KOPT-K1 (cell line): ENCODE measurements at regions not wholly inside any gene's neighbourhood (a gene's known extent, or its start where the extent isn't known, plus 50 kb on each side); places are given as distances from the start of the nearest gene placed in this dataset.
A peak's percentile ranks its signal among the peaks of the same experiment; 100 is the strongest.
"Not testable (repeated sequence)": the region's sequence is repeated elsewhere in the genome, so short reads cannot be mapped to it uniquely, and the experiment has no call there.

Source experiments
- H3K27ac ChIP-seq: fragments of 200-600 bp; sonication (generic); 2 replicates; pipeline ENCODE4 v1.5.1; 2016; ENCODE audit warnings: antibody characterized with exemption, mild to moderate bottlenecking, low read depth, low read length; ENCODE audit not compliant: poor library complexity, severe bottlenecking
- H3K36me3 ChIP-seq: fragments of 200-600 bp; sonication (generic); 2 replicates; pipeline ENCODE4 v1.5.1; 2017; ENCODE audit warnings: antibody characterized with exemption, mild to moderate bottlenecking, low read length, moderate library complexity; ENCODE audit not compliant: insufficient read depth
- H3K9me3 ChIP-seq: fragments of 200-600 bp; sonication (generic); 2 replicates; pipeline ENCODE4 v1.5.1; 2017; ENCODE audit warnings: antibody characterized with exemption, low read length, mild to moderate bottlenecking; ENCODE audit not compliant: insufficient read depth, poor library complexity, severe bottlenecking

DNA sequence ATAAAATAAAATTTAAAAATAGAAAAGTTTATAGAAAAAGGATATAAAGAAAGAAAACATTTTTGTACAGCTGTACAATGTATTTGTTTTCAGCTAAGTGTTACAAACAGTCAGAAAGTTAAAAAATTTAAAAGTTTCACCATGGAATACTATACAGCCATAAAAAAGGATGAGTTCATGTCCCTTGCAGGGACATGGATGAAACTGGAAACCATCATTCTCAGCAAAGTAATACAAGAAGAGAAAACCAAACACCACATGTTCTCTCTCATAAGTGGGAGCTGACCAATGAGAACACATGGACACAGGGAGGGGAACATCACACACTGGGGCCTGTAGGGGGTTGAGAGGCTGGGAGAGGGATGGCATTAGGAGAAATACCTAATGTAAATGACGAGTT, 229.9 kb upstream of the MCHR2 start:
- H3K36me3 ChIP-seq, H3K27ac ChIP-seq, H3K9me3 ChIP-seq: not testable (repeated sequence)

DNA sequence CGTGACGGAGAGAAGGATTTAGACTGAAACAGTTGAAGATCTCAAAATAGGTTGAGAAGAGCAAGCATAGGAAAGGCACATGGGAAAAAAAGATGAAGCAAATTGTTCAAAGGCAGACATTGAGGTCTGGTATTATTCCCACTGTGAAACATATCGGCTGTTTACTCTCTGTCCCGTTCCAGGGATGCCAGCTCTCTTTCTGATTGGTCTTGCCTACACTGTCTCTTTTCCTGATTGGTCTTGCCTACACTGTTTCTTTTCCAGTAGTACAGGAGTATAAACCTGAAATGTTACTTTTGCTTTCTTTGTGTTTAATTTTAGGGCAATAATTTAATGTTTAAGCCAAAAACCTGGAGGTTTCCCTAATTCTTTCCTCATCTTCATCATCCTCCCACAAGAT, 226.5 kb upstream of the MCHR2 start:
- H3K9me3 ChIP-seq, result no peaks in the 10 kb centered on the region
- no peak overlapping the region for H3K27ac ChIP-seq
- H3K36me3 ChIP-seq, result no peaks in the 10 kb centered on the region

DNA sequence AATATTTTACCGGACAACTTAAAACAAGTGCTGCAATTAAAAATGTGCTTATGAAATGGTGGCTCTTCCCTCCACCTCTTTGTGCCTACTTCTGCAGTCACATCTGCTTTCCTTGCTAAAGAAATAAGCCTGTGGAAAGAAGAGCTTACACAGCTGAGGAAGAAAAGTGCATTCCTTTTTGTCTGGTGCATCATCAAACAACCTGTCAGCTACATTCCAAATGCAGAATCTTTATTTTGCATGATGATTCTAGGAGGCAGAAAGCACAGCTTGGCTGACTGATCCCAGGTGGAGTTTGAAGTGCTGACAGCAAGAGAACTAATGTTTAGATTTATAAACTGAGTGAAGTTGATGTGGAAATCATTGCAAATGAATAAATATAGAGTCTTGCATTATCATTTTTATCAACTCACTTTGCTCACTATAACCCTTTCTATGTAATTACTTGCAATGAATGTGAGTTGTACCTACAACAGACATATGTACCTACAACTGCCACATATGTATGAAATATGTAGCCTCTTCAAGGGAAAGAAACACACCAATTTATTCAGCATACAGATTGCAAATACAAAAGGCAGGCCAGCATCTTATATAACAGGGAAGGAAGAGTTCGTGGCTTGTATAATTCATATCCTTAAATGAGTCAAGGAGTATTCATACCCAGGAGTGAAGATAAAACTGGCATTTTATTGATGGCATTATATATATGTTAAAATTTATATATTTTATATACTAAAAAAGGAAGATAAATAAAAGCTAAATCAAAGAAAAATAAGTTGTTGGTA, 223.4 kb upstream of the MCHR2 start:
- Histone ChIP-seq H3K36me3 (no peaks in the 10 kb centered on the region), H3K9me3 (no peaks in the 10 kb centered on the region), H3K27ac (no peak overlapping the region)

GRCh38 chr6:100216760-100217159, 222.7 kb upstream of the MCHR2 start:
- no peaks in the 10 kb centered on the region for H3K36me3 ChIP-seq
- H3K9me3 ChIP-seq, result no peaks in the 10 kb centered on the region
- H3K27ac ChIP-seq, result no peak overlapping the region

DNA sequence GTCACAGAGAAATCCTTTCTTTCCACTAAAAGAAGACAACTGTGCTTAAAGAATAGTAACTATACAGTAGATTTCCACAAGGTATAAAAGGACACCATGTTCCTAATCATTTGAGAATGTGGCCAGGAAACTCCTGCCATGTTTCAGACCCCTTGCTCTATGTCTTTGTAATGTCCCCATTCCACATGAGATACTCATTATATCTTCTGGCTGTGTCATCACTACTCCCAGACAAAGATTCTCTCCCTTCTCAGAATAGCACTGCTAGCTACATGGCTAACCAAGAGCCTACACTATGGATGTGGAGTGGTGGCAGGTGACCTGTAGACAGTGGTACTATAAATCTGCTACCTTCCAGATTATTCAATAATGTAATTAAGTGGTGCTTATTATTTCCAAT, 218.1 kb upstream of the MCHR2 start:
- no peak overlapping the region for H3K27ac ChIP-seq
- H3K9me3 ChIP-seq, result no peaks in the 10 kb centered on the region
- H3K36me3 ChIP-seq, result no peaks in the 10 kb centered on the region

GRCh38 chr6:100210137-100211117, 216.4 kb upstream of the MCHR2 start:
- Histone ChIP-seq H3K27ac (no peak overlapping the region), H3K36me3 (no peaks in the 10 kb centered on the region), H3K9me3 (no peaks in the 10 kb centered on the region)

- no peaks in the 10 kb centered on the region for H3K9me3 ChIP-seq
- H3K27ac ChIP-seq, result no peak overlapping the region
- H3K36me3 ChIP-seq, result no peaks in the 10 kb centered on the region
Measured at GRCh38 chr6:100209323-100210136, 215.5 kb upstream of the MCHR2 start.

GRCh38 chr6:100203400-100203799, 209.4 kb upstream of the MCHR2 start:
- H3K36me3 ChIP-seq, result no peaks in the 10 kb centered on the region
- H3K27ac ChIP-seq, result no peak overlapping the region
- H3K9me3 ChIP-seq, result peaks cover 5% of the 10 kb centered on the region

GRCh38 chr6:100202417-100203194, 208.6 kb upstream of the MCHR2 start:
- H3K9me3 ChIP-seq, result peaks cover 5% of the 10 kb centered on the region
- H3K36me3 ChIP-seq, result no peaks in the 10 kb centered on the region
- H3K27ac ChIP-seq, result no peak overlapping the region

DNA sequence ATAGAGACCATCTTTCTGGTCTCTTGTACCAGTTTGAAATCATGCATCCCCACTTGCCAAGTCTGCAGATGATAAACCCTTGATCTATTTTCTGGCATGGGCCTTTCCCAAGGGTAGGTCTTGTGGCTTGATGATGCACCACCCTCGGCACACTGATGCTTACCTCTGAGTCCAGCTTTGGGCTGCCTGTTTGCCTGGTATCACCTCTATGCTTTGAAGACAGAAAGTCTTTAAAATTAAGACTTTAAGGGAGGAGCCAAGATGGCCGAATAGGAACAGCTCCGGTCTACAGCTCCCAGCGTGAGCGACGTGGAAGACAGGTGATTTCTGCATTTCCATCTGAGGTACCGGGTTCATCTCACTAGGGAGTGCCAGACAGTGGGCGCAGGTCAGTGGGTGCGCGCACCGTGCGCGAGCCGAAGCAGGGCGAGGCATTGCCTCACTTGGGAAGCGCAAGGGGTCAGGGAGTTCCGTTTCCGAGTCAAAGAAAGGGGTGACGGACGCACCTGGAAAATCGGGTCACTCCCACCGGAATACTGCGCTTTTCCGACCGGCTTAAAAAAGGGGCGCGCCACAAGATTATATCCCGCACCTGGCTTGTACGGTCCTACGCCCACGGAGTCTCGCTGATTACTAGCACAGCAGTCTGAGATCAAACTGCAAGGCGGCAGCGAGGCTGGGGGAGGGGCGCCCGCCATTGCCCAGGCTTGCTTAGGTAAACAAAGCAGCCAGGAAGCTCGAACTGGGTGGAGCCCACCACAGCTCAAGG, 202.4 kb upstream of the MCHR2 start:
- not testable (repeated sequence) for H3K27ac ChIP-seq

DNA sequence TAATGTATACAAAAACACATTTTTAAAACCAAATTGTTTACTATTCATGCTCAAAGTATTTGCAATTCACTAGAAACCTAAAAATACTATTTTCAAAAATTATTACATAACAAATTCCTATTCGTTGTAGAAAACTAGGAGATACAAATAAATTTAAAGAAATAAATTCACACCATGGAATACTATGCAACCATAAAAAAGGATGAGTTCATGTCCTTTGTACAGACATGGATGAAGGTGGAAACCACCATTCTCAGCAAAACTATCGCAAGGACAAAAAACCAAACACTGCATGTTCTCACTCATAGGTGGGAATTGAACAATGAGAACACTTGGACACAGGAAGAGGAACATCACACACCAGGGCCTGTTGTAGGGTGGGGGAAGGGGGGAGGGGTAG, 201.2 kb upstream of the MCHR2 start:
- not testable (repeated sequence) for H3K27ac ChIP-seq, H3K9me3 ChIP-seq

More for the DNA sequence above, 202.4 kb upstream of the MCHR2 start:
- H3K9me3 ChIP-seq, H3K36me3 ChIP-seq: not testable (repeated sequence)

DNA sequence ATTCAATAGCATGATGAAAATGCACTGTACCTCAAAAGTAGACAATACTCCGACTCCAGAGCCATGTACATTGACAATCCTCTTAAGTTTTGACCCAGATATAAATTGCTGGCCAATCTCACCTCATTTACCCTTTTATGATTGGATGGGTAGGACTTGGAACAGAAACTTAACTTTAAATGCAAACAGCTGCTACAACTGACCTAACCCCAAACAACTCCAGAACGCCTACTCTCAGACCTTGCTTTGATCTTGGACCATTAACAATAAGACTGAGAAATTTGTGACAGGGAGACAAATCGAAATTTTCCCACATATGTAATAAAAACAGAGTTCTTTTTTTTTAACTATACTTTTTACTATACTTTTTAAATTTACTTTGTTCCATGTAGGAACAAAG, 200.5 kb upstream of the MCHR2 start:
- Histone ChIP-seq H3K36me3 (no peaks in the 10 kb centered on the region), H3K27ac (no peak overlapping the region)

More for the DNA sequence above, 201.2 kb upstream of the MCHR2 start:
- H3K36me3 ChIP-seq, result not testable (repeated sequence)

DNA sequence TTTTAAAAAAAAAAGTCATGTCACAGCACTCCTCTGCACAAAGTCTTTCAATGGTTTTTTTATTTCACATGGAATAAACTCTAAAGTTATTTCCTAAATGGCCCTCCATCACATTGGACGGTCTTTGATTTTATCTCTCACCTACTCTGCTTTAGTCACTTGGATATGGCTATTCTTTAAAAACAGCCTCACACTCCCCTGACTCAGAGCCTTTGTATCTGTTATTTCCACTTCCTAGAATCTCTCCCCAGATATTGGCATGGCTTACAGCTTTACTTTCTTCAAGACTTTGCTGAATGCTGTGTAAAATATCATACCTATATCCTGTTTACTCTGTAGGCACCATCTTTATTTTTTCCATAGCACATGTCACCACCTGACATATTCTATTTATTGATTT, 194.7 kb upstream of the MCHR2 start:
- Histone ChIP-seq H3K9me3 (no peaks in the 10 kb centered on the region), H3K36me3 (no peaks in the 10 kb centered on the region), H3K27ac (no peak overlapping the region)

More for the DNA sequence above, 200.5 kb upstream of the MCHR2 start:
- H3K9me3 ChIP-seq, result no peaks in the 10 kb centered on the region

GRCh38 chr6:100186552-100186951, 192.5 kb upstream of the MCHR2 start:
- peak overlapping the region; percentile 32 for H3K27ac ChIP-seq
- no peaks in the 10 kb centered on the region for H3K9me3 ChIP-seq
- no peaks in the 10 kb centered on the region for H3K36me3 ChIP-seq
